A549 (cell line): ENCODE measurements at regions not wholly inside any gene's neighbourhood (a gene's known extent, or its start where the extent isn't known, plus 50 kb on each side); places are given as distances from the start of the nearest gene placed in this dataset.

Source experiments
- ESRRA ChIP-seq: fragments of 150-350 bp; IDR thresholded peaks from 2 replicates; pipeline ENCODE4 v1.6.1; 2014; ENCODE audit warnings: mild to moderate bottlenecking, low read length, borderline replicate concordance
- HDAC2 ChIP-seq: fragments of 200-600 bp; sonication (generic); IDR thresholded peaks from 2 replicates; pipeline ENCODE4 v1.6.1; 2016
- HEYL ChIP-seq: fragments of 250-450 bp; sonication (Bioruptor Pico); IDR thresholded peaks from 2 replicates; pipeline ENCODE4 v1.8.0; 2021; ENCODE audit warnings: mild to moderate bottlenecking, moderate library complexity
- MYC ChIP-seq: IDR thresholded peaks from 2 replicates; pipeline ENCODE4 v1.6.1; 2012; ENCODE audit warnings: mild to moderate bottlenecking, inconsistent platforms, low read length, improper control_type of control experiment, borderline replicate concordance
- NFE2L2 ChIP-seq: fragments of 150-350 bp; conservative IDR thresholded peaks from 2 replicates; pipeline ENCODE4 v1.6.1; 2014; ENCODE audit warnings: low read length
- PHF8 ChIP-seq: fragments of 200-600 bp; sonication (generic); IDR thresholded peaks from 2 replicates; pipeline ENCODE4 v1.6.1; 2016; ENCODE audit warnings: low read depth, mild to moderate bottlenecking, antibody characterized with exemption, moderate library complexity, borderline replicate concordance
- POLR2A ChIP-seq: IDR thresholded peaks from 2 replicates; pipeline ENCODE4 v1.6.1; 2012; ENCODE audit warnings: mild to moderate bottlenecking, low read length
- POLR2AphosphoS2 ChIP-seq: conservative IDR thresholded peaks from 2 replicates; pipeline ENCODE4 v1.6.1; 2012; ENCODE audit warnings: low read length, improper control_type of control experiment, inconsistent platforms
- SMC3 ChIP-seq: fragments of >200 bp; sonication (Bioruptor Twin); formaldehyde crosslinking; IDR thresholded peaks from 3 replicates; pipeline ENCODE4 v1.6.1; 2018; ENCODE audit warnings: inconsistent platforms
- ZC3H11A ChIP-seq: fragments of 450-650 bp; IDR thresholded peaks from 2 replicates; pipeline ENCODE4 v1.6.1; 2014; ENCODE audit warnings: antibody characterized with exemption, mild to moderate bottlenecking
- TF ChIP-seq, protein P1 (sequence below): fragments of >200 bp; sonication (Bioruptor Twin); formaldehyde crosslinking; IDR thresholded peaks from 3 replicates; pipeline ENCODE4 v1.5.1; 2016

DNA sequence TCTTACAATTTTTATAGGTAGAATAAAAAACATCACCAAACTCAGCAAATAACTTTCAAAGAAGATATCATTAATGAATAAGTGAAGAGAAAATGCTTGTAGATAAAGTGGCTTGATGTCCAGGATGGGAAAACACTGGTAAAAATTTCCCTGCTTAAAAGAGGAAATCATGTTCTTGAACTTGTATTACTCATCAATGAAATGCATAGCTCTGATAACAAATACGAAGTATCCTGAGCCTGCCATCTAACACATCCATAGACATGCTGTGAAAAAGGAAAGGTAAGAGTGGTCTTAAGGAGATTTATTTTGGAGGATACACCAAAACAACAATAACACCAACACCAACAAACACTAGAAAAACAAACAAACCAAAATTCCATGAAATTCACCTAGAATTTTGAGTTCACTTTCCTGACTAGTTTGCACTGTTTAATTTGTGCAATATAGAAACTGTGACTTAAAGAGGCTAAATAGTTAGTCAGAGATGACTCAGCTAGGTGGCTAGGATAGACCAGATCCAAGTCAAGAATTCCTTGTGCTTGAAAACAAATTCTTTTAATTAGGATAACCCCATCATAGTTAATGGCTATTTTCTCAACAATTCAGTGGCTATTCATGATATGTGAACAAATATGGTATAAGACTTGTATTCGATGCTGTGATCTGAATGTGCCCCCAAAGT is 179.8 kb upstream of the KCNK2 start:
- TF ChIP-seq, protein P1, sequence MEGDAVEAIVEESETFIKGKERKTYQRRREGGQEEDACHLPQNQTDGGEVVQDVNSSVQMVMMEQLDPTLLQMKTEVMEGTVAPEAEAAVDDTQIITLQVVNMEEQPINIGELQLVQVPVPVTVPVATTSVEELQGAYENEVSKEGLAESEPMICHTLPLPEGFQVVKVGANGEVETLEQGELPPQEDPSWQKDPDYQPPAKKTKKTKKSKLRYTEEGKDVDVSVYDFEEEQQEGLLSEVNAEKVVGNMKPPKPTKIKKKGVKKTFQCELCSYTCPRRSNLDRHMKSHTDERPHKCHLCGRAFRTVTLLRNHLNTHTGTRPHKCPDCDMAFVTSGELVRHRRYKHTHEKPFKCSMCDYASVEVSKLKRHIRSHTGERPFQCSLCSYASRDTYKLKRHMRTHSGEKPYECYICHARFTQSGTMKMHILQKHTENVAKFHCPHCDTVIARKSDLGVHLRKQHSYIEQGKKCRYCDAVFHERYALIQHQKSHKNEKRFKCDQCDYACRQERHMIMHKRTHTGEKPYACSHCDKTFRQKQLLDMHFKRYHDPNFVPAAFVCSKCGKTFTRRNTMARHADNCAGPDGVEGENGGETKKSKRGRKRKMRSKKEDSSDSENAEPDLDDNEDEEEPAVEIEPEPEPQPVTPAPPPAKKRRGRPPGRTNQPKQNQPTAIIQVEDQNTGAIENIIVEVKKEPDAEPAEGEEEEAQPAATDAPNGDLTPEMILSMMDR = no peak
- TF ChIP-seq ESRRA (no peak), PHF8 (no peak), MYC (no peak), HDAC2 (no peak), ZC3H11A (no peak), SMC3 (no peak), HEYL (CRISPR knock-in tag) (no peak), POLR2A (no peak), NFE2L2 (no peak), POLR2AphosphoS2 (no peak)
